ENCODE measurements at regions not wholly inside any gene's neighbourhood (a gene's known extent, or its start where the extent isn't known, plus 50 kb on each side); places are given as distances from the start of the nearest gene placed in this dataset.

GRCh38 chr6:74902846-74903245 is 303.0 kb downstream of the COL12A1 start:
- no peak for TF ChIP-seq POLR2AphosphoS5 (IDR thresholded peaks at IDR 0.05; ENCODE audit: low read depth, low read length)
- TF ChIP-seq TAF1 (IDR thresholded peaks at IDR 0.05; ENCODE audit: borderline replicate concordance, insufficient read depth, low read length): no peak
- TF ChIP-seq SIN3A (IDR thresholded peaks at IDR 0.05; ENCODE audit: borderline replicate concordance, insufficient read depth, low read length): no peak

Data from PFSK-1 (cell line).